ENCODE measurements at regions not wholly inside any gene's neighbourhood (a gene's known extent, or its start where the extent isn't known, plus 50 kb on each side); places are given as distances from the start of the nearest gene placed in this dataset.

- DNase-seq = no peak
Observed at GRCh38 chr1:221643404-221644144, 98.3 kb downstream of the DUSP10 start.

GRCh38 chr1:221644145-221644448, 97.8 kb downstream of the DUSP10 start:
- DNase-seq = no peak

- DNase-seq = no peak
Observed at GRCh38 chr1:221644663-221645258, 97.1 kb downstream of the DUSP10 start.

GRCh38 chr1:221648201-221648600, 93.7 kb downstream of the DUSP10 start:
- no peak for DNase-seq

All from stimulated activated CD8-positive, alpha-beta memory T cell treated with anti-CD3 and anti-CD28 coated beads, Interleukin-4, amount 100 ng/mL, for 48 hours (primary cell).